ENCODE measurements at regions not wholly inside any gene's neighbourhood (a gene's known extent, or its start where the extent isn't known, plus 50 kb on each side); places are given as distances from the start of the nearest gene placed in this dataset.

GRCh38 chr2:123816203-123816602 lies 208.9 kb upstream of the CNTNAP5 start:
- Histone ChIP-seq H3K27me3 (replicated peaks in 1 of 2; ENCODE audit: control insufficient read depth in 2 of 2, insufficient read depth in 2 of 2, low read length in 1 of 2) (no peaks in the 10 kb centered on the region), H3K27ac (ENCODE audit: control insufficient read depth, insufficient read depth) (no peak overlapping the region), H3K4me2 (ENCODE audit: control insufficient read depth, insufficient read depth) (no peak overlapping the region), H3K4me3 (no peak overlapping the region), H3K9me3 (replicated peaks; ENCODE audit: control insufficient read depth, insufficient read depth, low read length) (no peaks in the 10 kb centered on the region), H3K4me1 (ENCODE audit: control insufficient read depth, insufficient read depth, low read length) (no peaks in the 10 kb centered on the region), H3K9ac (ENCODE audit: control insufficient read depth, insufficient read depth, low read length) (no peak overlapping the region), H4K20me1 (ENCODE audit: control insufficient read depth, insufficient read depth) (no peaks in the 10 kb centered on the region), H3K79me2 (ENCODE audit: control insufficient read depth, insufficient read depth, low read length) (no peaks in the 10 kb centered on the region), H3K36me3 (ENCODE audit: control insufficient read depth in 2 of 2, insufficient read depth in 2 of 2, low read length in 1 of 2) (no peaks in the 10 kb centered on the region), H2AFZ (ENCODE audit: control insufficient read depth, low read depth, low read length) (no peak overlapping the region)
- FAIRE-seq (no peak), DNase-seq (ENCODE audit: low read depth, low spot score) (no peak), ATAC-seq (no peak)
- ChIA-PET POLR2A (no interaction called here), CTCF (no interaction called here), SMC1A (ENCODE audit: uncharacterized antibody, unreplicated experiment) (no interaction called here), RAD21 (ENCODE audit: unreplicated experiment) (no interaction called here)
- WGBS (ENCODE audit: insufficient coverage, insufficient replicate concordance, low lambda C conversion rate, missing lambda C conversion rate), result 0% methylated on average over 1 of the region's 1 CpG
- intact Hi-C loops (cut with micrococcal nuclease; ENCODE audit: unreplicated experiment) (no loop called here), in situ Hi-C loops (cut with MboI) (no loop called here)
- BruUV-seq (replicated peaks), result no TSS peak
- TF ChIP-seq NFIC (IDR thresholded peaks at IDR 0.05; ENCODE audit: low read depth, low read length), result no peak
- no peak for TF ChIP-seq TBL1XR1 (IDR thresholded peaks at IDR 0.05; ENCODE audit: low read depth, low read length)
- no peak for TF ChIP-seq IRF4 (IDR thresholded peaks at IDR 0.05; ENCODE audit: low read depth, low read length)
- TF ChIP-seq HDAC2 (IDR thresholded peaks at IDR 0.05), result no peak
- no peak for TF ChIP-seq IKZF1 (conservative IDR thresholded peaks at IDR 0.05)
- no peak for TF ChIP-seq ZBTB40 (IDR thresholded peaks at IDR 0.05; ENCODE audit: borderline replicate concordance)
- no peak for TF ChIP-seq MYC (IDR thresholded peaks at IDR 0.05; ENCODE audit: insufficient read depth, insufficient read length, insufficient replicate concordance, low read length, severe bottlenecking)
- TF ChIP-seq GATAD2B (conservative IDR thresholded peaks at IDR 0.05; ENCODE audit: low read depth), result no peak
- no peak for TF ChIP-seq RAD51 (IDR thresholded peaks at IDR 0.05)
- no peak for TF ChIP-seq JUND (IDR thresholded peaks at IDR 0.05; ENCODE audit: low read depth, low read length)
- no peak for TF ChIP-seq SIX5 (IDR thresholded peaks at IDR 0.05; ENCODE audit: low read depth, low read length, severe bottlenecking)
- TF ChIP-seq NFYA (IDR thresholded peaks at IDR 0.05; ENCODE audit: borderline replicate concordance, low read depth, low read length), result no peak
- TF ChIP-seq BCL11A (IDR thresholded peaks at IDR 0.05; ENCODE audit: low read depth, low read length), result no peak
- no peak for TF ChIP-seq SRF (IDR thresholded peaks at IDR 0.05; ENCODE audit: low read depth in 2 of 2, low read length in 2 of 2)
